ENCODE measurements at regions not wholly inside any gene's neighbourhood (a gene's known extent, or its start where the extent isn't known, plus 50 kb on each side); places are given as distances from the start of the nearest gene placed in this dataset.

DNA sequence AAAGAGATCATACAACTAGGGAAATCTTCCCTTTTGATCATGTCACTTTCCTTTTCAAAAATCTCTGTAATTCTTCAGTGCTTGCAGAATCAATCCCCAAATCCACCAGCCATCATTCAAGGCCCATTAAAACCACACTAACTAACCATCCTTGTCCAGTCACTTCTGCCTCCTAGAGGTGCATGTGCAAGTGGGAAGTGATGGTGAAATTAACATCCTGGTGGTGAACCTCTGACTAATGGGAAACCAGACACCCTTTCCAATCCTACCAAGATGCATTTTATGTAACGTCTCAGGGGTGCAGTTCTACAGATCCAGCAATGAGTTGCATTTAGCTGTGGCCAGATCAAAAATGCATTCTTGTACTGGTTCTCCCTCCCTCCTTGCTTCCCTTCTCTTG, 341.8 kb downstream of the RAPGEF2 start:
- TF ChIP-seq, protein P1, sequence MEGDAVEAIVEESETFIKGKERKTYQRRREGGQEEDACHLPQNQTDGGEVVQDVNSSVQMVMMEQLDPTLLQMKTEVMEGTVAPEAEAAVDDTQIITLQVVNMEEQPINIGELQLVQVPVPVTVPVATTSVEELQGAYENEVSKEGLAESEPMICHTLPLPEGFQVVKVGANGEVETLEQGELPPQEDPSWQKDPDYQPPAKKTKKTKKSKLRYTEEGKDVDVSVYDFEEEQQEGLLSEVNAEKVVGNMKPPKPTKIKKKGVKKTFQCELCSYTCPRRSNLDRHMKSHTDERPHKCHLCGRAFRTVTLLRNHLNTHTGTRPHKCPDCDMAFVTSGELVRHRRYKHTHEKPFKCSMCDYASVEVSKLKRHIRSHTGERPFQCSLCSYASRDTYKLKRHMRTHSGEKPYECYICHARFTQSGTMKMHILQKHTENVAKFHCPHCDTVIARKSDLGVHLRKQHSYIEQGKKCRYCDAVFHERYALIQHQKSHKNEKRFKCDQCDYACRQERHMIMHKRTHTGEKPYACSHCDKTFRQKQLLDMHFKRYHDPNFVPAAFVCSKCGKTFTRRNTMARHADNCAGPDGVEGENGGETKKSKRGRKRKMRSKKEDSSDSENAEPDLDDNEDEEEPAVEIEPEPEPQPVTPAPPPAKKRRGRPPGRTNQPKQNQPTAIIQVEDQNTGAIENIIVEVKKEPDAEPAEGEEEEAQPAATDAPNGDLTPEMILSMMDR (IDR thresholded peaks at IDR 0.05): no peak
- no peak for TF ChIP-seq ZFX (IDR thresholded peaks at IDR 0.05; ENCODE audit: borderline replicate concordance)

Data from 22Rv1 (cell line).